Mammary epithelial cell (primary cell): ENCODE measurements at regions not wholly inside any gene's neighbourhood (a gene's known extent, or its start where the extent isn't known, plus 50 kb on each side); places are given as distances from the start of the nearest gene placed in this dataset.

Experiments used
- EZH2 ChIP-seq: IDR thresholded peaks from 2 replicates; pipeline ENCODE4 v1.6.1; 2012; ENCODE audit warnings: low read length, inconsistent platforms, borderline replicate concordance
- TF ChIP-seq, protein P1 (sequence below), 2 donors: IDR thresholded peaks in 1 of 2; conservative IDR thresholded peaks in 1 of 2; 2 replicates each; pipeline ENCODE4 v1.5.1; 2011 to 2012; ENCODE audit warnings: inconsistent platforms in 2 of 2, low read length in 2 of 2, mild to moderate bottlenecking in 2 of 2, control low read depth in 1 of 2, low read depth in 1 of 2; ENCODE audit not compliant: insufficient read depth in 1 of 2; ENCODE audit errors: extremely low read depth in 1 of 2

DNA sequence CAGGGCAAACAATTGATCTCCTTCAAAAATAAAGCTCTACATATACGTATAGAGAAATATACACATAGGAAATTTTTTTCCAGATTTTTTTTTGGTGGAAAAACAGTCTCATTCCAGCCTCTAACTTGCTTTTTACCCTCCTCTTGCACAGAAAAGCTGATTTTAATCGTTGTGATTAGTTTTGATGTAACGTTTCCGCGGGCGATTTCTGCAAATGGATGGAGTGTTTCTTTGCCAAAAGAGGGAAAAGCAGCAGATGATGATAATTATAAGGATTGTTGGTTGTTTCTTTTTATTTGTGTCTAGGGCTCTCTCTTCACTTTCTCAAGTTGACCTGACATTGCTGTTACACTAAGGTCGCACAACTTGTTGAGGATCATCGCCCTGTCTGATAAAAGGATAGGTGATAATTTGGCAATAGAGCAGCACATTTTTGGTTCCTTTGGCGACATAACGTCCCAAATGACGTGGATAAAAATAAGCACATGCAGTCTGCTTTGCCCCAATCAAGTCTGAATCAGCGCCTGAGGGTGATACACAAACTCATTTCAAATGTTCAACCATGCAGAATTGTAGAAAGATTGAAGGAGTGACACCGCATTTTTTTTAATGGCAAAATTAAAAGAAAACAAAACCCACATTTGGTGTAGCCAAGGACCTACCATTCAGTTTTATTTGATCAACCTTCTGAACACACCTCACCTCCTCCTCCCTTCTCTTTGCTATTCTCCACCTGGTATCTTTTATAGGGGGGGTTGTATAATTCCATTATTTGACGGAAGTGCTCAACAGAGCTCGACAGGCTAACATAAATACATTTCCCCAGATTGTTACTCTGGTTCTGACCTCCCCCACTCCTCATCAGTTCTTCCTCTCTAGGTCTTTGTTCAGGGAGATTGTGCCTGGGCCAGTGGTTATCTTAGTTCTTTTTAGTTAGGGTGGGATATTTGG is 109.6 kb upstream of the KCTD1 start:
- TF ChIP-seq, protein P1, sequence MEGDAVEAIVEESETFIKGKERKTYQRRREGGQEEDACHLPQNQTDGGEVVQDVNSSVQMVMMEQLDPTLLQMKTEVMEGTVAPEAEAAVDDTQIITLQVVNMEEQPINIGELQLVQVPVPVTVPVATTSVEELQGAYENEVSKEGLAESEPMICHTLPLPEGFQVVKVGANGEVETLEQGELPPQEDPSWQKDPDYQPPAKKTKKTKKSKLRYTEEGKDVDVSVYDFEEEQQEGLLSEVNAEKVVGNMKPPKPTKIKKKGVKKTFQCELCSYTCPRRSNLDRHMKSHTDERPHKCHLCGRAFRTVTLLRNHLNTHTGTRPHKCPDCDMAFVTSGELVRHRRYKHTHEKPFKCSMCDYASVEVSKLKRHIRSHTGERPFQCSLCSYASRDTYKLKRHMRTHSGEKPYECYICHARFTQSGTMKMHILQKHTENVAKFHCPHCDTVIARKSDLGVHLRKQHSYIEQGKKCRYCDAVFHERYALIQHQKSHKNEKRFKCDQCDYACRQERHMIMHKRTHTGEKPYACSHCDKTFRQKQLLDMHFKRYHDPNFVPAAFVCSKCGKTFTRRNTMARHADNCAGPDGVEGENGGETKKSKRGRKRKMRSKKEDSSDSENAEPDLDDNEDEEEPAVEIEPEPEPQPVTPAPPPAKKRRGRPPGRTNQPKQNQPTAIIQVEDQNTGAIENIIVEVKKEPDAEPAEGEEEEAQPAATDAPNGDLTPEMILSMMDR (conservative IDR thresholded peaks at IDR 0.05 in 1 of 2, IDR thresholded peaks at IDR 0.05 in 1 of 2; ENCODE audit: extremely low read depth in 1 of 2, insufficient read depth in 1 of 2, low read depth in 1 of 2, low read length in 2 of 2) = no peak
- peak; percentile 37 for TF ChIP-seq EZH2
